Activated CD4-positive, CD25-positive, alpha-beta regulatory T cell treated with anti-CD3 and anti-CD28 coated beads, Interleukin-2, amount 50 U/mL, for 16 hours (primary cell): ENCODE measurements at regions not wholly inside any gene's neighbourhood (a gene's known extent, or its start where the extent isn't known, plus 50 kb on each side); places are given as distances from the start of the nearest gene placed in this dataset.
"Not testable (repeated sequence)": the region's sequence is repeated elsewhere in the genome, so short reads cannot be mapped to it uniquely, and the experiment has no call there.

Experiments used
- DNase-seq: peaks from one replicate; pipeline ENCODE4 v3.0.0-alpha.2; 2020; ENCODE audit warnings: low read depth, low spot score

DNA sequence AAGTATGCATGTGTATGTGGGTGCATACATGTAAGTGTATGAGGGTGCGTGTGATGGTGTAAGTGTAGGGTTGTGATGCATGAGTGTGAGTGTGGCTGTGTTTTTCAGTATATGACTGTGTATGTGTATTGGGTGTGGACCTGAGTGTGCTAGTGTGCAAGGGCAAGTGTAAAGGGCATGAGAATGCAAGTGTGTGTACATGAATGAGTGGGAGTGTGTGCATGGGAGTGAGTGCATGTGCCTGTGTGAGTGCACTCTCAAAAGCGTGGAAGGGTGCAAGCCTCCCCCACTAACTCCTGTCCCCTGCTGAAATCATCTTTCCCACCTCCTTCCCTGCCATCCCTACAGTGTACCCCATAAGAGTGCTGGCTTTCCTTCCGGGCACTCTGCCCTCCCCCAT lies 225.1 kb upstream of the PRKX start:
- no peak for DNase-seq

GRCh38 chrX:3935196-3935595 lies 221.7 kb upstream of the PRKX start:
- DNase-seq: not testable (repeated sequence)

DNA sequence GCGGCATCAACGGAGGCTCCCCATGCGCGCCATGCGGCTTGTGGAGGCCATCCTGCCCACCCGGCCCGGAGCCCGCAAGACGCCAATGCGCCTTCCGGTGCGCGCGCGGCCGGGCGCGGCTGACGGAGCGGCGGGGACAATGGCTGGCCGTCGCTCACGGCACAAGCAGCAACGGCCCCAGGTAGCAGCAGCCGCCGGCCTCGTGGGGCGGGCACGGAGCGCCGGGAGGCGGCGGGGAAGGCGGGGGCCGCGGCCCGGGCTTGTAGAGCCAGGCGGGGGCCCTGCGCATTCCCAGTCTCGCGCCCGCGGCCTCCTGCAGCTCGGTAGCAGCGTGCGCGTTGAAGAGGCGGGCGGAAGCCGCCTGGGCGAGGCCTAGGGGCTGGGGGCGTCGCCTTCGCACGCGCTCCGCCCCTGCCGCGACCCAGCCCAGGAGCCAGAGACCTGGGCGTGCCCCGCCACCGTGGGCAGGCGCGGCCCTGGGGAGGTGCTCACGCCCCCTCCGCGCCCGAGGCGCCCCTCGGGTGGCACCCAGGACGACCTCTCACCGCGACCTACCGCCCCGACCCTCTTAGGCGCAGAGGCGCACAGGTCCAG lies 207.1 kb upstream of the PRKX start:
- DNase-seq: not testable (repeated sequence)

DNA sequence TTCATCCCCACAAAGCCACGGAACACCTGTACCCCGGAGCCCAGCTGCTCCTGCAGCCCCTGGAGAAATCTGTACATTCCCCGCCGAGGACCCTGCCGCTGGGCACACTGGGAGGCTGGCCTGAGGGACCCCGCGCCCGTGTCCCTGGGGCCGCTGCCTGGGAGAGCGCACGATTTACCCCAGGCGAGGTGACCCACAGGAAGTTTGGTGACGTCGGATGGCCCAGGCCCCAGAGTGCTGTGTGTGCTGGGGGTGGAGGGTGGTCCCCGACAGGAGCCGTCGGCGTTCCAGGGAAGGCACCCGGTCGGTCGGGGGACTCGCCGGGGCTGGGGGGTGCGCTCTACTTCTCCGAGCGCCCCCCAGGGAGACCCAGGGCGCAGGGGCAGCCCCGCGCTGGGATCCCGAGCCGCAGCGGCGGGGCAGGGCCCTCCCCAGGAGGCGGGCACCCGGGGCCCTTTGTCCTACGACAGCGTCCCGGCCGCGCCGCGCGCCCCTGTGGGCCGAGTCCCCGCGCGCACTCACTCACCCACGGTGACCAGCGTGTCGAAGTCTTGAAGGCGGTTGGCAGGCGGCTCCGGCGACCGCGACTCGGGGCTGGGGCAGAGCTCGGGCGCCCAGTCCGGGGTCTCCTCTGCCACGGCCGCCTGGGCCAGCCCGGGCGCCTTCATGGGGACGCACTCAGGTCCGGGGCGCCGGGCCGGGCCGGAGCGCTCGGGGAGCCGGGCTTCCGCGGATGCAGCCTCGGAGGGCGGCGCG lies 206.4 kb upstream of the PRKX start:
- not testable (repeated sequence) for DNase-seq

- DNase-seq: not testable (repeated sequence)
Observed at GRCh38 chrX:3914813-3915212, 201.4 kb upstream of the PRKX start.

DNA sequence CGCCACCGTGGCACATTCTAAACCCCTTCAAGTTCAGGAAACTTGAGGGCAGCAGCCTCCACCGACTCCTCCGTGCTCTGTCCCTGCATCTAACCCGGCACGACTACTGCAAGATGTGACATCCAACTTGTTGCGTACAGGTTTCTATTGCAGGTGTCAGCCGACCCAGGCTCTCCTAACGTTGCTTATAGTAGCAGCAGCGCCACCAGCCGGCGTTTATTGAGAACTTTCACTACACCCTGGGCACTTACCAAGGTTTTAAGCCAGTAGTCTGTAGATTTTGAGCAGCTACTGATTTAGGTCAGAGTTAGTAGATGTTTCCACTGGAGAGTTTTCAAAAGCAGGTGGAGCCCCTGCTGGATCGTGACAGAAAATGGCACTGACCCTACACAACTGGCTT lies 200.6 kb upstream of the PRKX start:
- DNase-seq: not testable (repeated sequence)

DNA sequence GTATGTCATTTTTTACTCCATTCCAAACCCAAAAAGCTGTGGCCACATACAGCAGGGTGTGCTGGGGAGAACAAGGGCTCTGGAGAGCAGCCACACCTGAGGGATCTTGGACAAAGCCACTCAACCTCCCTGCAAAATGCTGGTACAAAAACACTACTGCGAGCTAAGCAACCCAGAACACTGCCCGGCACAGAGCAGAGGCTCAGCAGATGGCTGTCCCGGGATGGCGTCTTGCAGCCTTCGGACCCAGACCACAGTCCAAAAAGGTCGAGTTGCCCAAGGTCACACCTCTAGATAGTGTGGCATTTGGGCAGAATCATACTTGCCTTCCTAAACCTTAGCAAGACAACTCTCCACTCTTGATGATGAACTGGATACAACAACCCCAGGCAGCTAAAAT lies 197.6 kb upstream of the PRKX start:
- not testable (repeated sequence) for DNase-seq

DNA sequence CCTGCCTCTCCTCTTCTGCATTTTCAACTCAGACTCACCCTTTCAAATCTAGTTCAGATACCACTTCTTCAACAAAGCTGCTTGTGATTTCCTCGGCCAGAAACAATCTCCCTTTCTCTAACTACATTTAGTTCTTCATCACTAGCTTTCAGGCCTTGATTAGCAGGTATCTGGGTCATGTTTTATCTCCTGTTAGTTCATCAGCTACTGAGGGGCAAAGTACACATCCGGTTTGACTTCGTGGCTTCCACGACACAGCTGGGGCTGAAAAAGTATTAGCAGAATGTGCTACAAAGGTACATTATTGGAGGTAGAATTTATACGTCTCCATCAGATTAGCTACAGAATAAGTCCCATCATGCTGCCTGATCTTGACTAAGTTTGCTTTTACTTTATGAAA lies 197.2 kb upstream of the PRKX start:
- not testable (repeated sequence) for DNase-seq

DNA sequence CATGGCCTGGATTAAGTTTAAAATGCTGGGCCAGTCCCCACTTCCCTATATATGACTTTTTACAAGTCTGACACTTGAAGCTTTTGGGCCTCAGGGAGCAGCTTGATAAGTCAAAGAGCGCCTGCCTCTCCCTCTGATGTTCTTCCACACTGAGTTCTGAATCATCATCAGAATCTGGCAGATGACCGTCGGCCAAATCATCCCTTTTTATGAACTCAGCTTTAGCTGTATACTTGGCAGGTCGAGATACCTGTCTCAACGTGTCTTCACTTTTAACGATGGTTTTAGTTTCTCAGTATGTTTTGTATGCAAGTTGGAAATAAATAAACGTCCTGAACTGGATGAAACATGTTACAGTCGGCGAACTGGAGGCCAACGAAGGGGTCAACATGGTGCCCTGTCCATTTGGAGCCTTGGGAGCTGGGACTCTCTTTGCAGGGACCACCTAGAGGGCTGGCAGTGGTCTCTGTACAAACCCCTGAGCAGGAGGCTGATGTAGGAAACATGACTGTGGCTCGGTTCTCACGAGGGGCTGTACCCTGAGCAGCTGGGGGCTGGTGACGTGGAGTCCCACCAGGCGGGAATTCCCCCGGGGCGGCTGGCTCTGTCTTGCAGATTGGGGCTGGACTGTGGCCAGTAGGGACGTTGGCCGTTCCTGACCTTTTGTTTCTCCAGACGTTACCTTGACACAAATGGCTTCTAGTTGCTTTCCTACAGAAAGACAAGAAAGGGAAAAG lies 192.2 kb upstream of the PRKX start:
- not testable (repeated sequence) for DNase-seq

DNA sequence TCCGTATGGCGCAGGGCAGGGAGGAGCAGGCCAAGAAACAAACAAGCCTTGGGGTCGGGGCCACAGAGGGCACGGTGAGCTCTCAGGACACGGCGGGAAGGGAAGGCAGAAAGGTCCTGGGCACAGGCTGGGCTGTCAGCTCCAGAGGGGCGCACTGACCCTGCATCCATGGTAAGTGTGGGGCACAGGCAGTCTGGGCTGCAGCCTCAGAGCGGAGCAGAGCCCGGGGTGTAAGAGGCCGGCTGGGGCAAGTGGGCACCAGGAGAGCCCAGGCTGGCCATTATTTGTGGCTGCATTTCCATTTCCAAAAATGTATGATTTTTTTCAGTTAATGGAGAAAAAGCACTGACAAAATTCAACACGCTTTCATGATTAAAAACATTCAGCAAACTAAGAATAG lies 188.8 kb upstream of the PRKX start:
- DNase-seq: not testable (repeated sequence)

- not testable (repeated sequence) for DNase-seq
Observed at GRCh38 chrX:3896755-3897154, 183.3 kb upstream of the PRKX start.

DNA sequence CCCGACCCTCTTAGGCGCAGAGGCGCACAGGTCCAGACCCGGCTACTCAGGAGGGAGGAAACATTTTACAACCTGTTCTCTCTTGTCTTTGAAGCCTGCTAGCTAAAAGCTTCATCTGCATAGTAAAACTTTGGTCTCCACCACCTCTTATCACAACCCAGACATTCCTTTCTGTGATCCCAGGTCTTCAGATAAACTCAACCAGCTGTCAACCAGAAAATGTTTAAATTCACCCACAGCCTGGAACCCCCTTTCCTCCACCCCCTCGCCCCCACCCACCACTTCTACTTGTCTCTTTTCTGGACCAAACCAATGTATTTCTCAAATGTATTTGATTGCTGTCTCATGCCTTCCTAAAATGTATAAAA lies 169.1 kb upstream of the PRKX start:
- not testable (repeated sequence) for DNase-seq

DNA sequence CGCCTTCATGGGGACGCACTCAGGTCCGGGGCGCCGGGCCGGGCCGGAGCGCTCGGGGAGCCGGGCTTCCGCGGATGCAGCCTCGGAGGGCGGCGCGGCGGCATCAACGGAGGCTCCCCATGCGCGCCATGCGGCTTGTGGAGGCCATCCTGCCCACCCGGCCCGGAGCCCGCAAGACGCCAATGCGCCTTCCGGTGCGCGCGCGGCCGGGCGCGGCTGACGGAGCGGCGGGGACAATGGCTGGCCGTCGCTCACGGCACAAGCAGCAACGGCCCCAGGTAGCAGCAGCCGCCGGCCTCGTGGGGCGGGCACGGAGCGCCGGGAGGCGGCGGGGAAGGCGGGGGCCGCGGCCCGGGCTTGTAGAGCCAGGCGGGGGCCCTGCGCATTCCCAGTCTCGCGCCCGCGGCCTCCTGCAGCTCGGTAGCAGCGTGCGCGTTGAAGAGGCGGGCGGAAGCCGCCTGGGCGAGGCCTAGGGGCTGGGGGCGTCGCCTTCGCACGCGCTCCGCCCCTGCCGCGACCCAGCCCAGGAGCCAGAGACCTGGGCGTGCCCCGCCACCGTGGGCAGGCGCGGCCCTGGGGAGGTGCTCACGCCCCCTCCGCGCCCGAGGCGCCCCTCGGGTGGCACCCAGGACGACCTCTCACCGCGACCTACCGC lies 168.6 kb upstream of the PRKX start:
- not testable (repeated sequence) for DNase-seq

DNA sequence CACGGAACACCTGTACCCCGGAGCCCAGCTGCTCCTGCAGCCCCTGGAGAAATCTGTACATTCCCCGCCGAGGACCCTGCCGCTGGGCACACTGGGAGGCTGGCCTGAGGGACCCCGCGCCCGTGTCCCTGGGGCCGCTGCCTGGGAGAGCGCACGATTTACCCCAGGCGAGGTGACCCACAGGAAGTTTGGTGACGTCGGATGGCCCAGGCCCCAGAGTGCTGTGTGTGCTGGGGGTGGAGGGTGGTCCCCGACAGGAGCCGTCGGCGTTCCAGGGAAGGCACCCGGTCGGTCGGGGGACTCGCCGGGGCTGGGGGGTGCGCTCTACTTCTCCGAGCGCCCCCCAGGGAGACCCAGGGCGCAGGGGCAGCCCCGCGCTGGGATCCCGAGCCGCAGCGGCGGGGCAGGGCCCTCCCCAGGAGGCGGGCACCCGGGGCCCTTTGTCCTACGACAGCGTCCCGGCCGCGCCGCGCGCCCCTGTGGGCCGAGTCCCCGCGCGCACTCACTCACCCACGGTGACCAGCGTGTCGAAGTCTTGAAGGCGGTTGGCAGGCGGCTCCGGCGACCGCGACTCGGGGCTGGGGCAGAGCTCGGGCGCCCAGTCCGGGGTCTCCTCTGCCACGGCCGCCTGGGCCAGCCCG lies 167.9 kb upstream of the PRKX start:
- not testable (repeated sequence) for DNase-seq

- not testable (repeated sequence) for DNase-seq
Observed at GRCh38 chrX:3876393-3876792, 162.9 kb upstream of the PRKX start.

DNA sequence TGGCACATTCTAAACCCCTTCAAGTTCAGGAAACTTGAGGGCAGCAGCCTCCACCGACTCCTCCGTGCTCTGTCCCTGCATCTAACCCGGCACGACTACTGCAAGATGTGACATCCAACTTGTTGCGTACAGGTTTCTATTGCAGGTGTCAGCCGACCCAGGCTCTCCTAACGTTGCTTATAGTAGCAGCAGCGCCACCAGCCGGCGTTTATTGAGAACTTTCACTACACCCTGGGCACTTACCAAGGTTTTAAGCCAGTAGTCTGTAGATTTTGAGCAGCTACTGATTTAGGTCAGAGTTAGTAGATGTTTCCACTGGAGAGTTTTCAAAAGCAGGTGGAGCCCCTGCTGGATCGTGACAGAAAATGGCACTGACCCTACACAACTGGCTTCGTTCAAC lies 162.2 kb upstream of the PRKX start:
- not testable (repeated sequence) for DNase-seq

GRCh38 chrX:3872226-3872879 lies 158.9 kb upstream of the PRKX start:
- DNase-seq: not testable (repeated sequence)

- not testable (repeated sequence) for DNase-seq
Observed at GRCh38 chrX:3867067-3867831, 153.8 kb upstream of the PRKX start.

- not testable (repeated sequence) for DNase-seq
Observed at GRCh38 chrX:3858332-3858731, 144.9 kb upstream of the PRKX start.

GRCh38 chrX:3843522-3844145 lies 130.2 kb upstream of the PRKX start:
- not testable (repeated sequence) for DNase-seq
